GM18517 (cell line): ENCODE measurements at regions not wholly inside any gene's neighbourhood (a gene's known extent, or its start where the extent isn't known, plus 50 kb on each side); places are given as distances from the start of the nearest gene placed in this dataset.
"Not testable (repeated sequence)": the region's sequence is repeated elsewhere in the genome, so short reads cannot be mapped to it uniquely, and the experiment has no call there.

Experiments used
- ATAC-seq: cut with Tn5 transposase; IDR thresholded peaks from one replicate; pipeline ENCODE4 v1.9.1; 2021; ENCODE audit warnings: mild to moderate bottlenecking, moderate library complexity; ENCODE audit not compliant: unreplicated experiment

GRCh38 chr9:32884482-32884881, 101.1 kb downstream of the TMEM215 start:
- no peak for ATAC-seq

GRCh38 chr9:32886021-32886420, 102.7 kb downstream of the TMEM215 start:
- ATAC-seq, result no peak

GRCh38 chr9:32894485-32894884, 106.9 kb downstream of the APTX start:
- ATAC-seq, result not testable (repeated sequence)

GRCh38 chr9:32899181-32899580, 102.2 kb downstream of the APTX start:
- no peak for ATAC-seq

- ATAC-seq, result no peak
These were observed 101.7 kb downstream of the APTX start for GRCh38 chr9:32899761-32900160.

GRCh38 chr9:32906213-32906612, 95.2 kb downstream of the APTX start:
- peak; percentile 96 for ATAC-seq

GRCh38 chr9:32915802-32916201, 85.6 kb downstream of the APTX start:
- no peak for ATAC-seq

- ATAC-seq, result no peak
These were observed 82.8 kb downstream of the APTX start for GRCh38 chr9:32918628-32919027.
